ENCODE measurements at regions not wholly inside any gene's neighbourhood (a gene's known extent, or its start where the extent isn't known, plus 50 kb on each side); places are given as distances from the start of the nearest gene placed in this dataset.
A peak's percentile ranks its signal among the peaks of the same experiment; 100 is the strongest.

GRCh38 chr1:198079432-198079951 lies 77.3 kb upstream of the NEK7 start (continued):
- TF ChIP-seq HDAC6 (IDR thresholded peaks at IDR 0.05; ENCODE audit: low read depth, low read length) (no peak), NFIX (CRISPR knock-in tag; IDR thresholded peaks at IDR 0.05; ENCODE audit: low read depth) (peak; percentile 47; the same call in 1 of the 2 replicates), NRF1 (conservative IDR thresholded peaks at IDR 0.05 in 1 of 2, IDR thresholded peaks at IDR 0.05 in 1 of 2) (peak in 1 of 2 experiments; percentile 49; a peak in 1 of 4 replicates), XRCC3 (IDR thresholded peaks at IDR 0.05) (no peak), ARID2 (IDR thresholded peaks at IDR 0.05) (no peak), SMARCE1 (IDR thresholded peaks at IDR 0.05) (peak; percentile 62; the same call in 1 of the 2 replicates), GABPA (tag; conservative IDR thresholded peaks at IDR 0.05; ENCODE audit: low read depth) (peak; percentile 40; the same call in 1 of the 2 replicates), CCNT2 (IDR thresholded peaks at IDR 0.05; ENCODE audit: borderline replicate concordance, extremely low read depth, insufficient read length, low read depth, low read length) (peak; percentile 32), PHB (CRISPR knock-in tag; IDR thresholded peaks at IDR 0.05) (no peak), ZNF197 (CRISPR knock-in tag; IDR thresholded peaks at IDR 0.05; ENCODE audit: low read depth) (peak; percentile 97), KHSRP (IDR thresholded peaks at IDR 0.05) (no peak), BCLAF1 (IDR thresholded peaks at IDR 0.05; ENCODE audit: borderline replicate concordance in 1 of 2, control insufficient read depth in 1 of 2, low read depth in 2 of 2, low read length in 1 of 2) (no peak), CREB1 (IDR thresholded peaks at IDR 0.05) (no peak; the same call in 1 of the 2 replicates), CREB1 (CRISPR knock-in tag; IDR thresholded peaks at IDR 0.05) (no peak), BRCA1 (IDR thresholded peaks at IDR 0.05) (no peak), BRCA1 (CRISPR knock-in tag; IDR thresholded peaks at IDR 0.05) (no peak), ZSCAN29 (IDR thresholded peaks at IDR 0.05) (no peak), ZBTB43 (CRISPR knock-in tag; IDR thresholded peaks at IDR 0.05) (no peak), ZFP30 (CRISPR knock-in tag; IDR thresholded peaks at IDR 0.05; ENCODE audit: borderline replicate concordance) (no peak), NR2C1 (IDR thresholded peaks at IDR 0.05) (no peak), NR2C1 (tag; IDR thresholded peaks at IDR 0.05) (peak; percentile 90), E2F4 (CRISPR knock-in tag; IDR thresholded peaks at IDR 0.05; ENCODE audit: low read depth) (no peak), TBP (optimal IDR thresholded peaks at IDR 0.05; ENCODE audit: low read depth, low read length) (no peak), CSDE1 (IDR thresholded peaks at IDR 0.05) (no peak), KLF6 (CRISPR knock-in tag; IDR thresholded peaks at IDR 0.05; ENCODE audit: borderline replicate concordance) (peak; percentile 98), TRIM24 (IDR thresholded peaks at IDR 0.05) (peak; percentile 91 to 93)

Measured in K562 (cell line).